Bronchial epithelial cell (primary cell): ENCODE measurements at regions not wholly inside any gene's neighbourhood (a gene's known extent, or its start where the extent isn't known, plus 50 kb on each side); places are given as distances from the start of the nearest gene placed in this dataset.

Source experiments
- DNase-seq: peaks from one replicate; pipeline ENCODE4 v3.0.0-alpha.2; 2010; ENCODE audit warnings: low read depth
- FAIRE-seq: peaks from 2 replicates; lab custom pipeline; 2011; peaks lifted over from hg19 to GRCh38; lab: Jason Lieb, UNC
- H3K27me3 ChIP-seq: 2 replicates; pipeline ENCODE4 v1.5.1; 2011; ENCODE audit warnings: low read length; ENCODE audit not compliant: control insufficient read depth, insufficient read depth
- H3K36me3 ChIP-seq: 2 replicates; pipeline ENCODE4 v1.5.1; 2011; ENCODE audit warnings: low read length; ENCODE audit not compliant: control insufficient read depth, insufficient read depth
- H3K4me3 ChIP-seq: 2 replicates; pipeline ENCODE4 v1.5.1; 2011; ENCODE audit warnings: mild to moderate bottlenecking, low read depth, low read length, control low read depth
- CTCF ChIP-seq: IDR thresholded peaks from 2 replicates; pipeline ENCODE4 v1.5.1; 2011; ENCODE audit warnings: mild to moderate bottlenecking, moderate library complexity, low read length, control low read depth, inconsistent platforms; ENCODE audit not compliant: insufficient read depth, severe bottlenecking

- FAIRE-seq = no peak
- H3K27me3 ChIP-seq = no peaks in the 10 kb centered on the region
- no peak for TF ChIP-seq CTCF
- no peaks in the 10 kb centered on the region for H3K36me3 ChIP-seq
- H3K4me3 ChIP-seq = no peak overlapping the region
- no peak for DNase-seq
Observed at GRCh38 chr13:23955064-23955463, 57.8 kb upstream of the C1QTNF9B start.

- no peaks in the 10 kb centered on the region for H3K27me3 ChIP-seq
- H3K4me3 ChIP-seq = no peak overlapping the region
- FAIRE-seq (peak; percentile 94), DNase-seq (peak; percentile 91)
- H3K36me3 ChIP-seq = no peaks in the 10 kb centered on the region
- TF ChIP-seq CTCF = no peak
Observed at GRCh38 chr13:23956106-23956505, 58.8 kb upstream of the C1QTNF9B start.

GRCh38 chr13:23957981-23958380 lies 60.7 kb upstream of the C1QTNF9B start:
- Histone ChIP-seq H3K4me3 (no peak overlapping the region), H3K36me3 (no peaks in the 10 kb centered on the region), H3K27me3 (no peaks in the 10 kb centered on the region)
- no peak for TF ChIP-seq CTCF
- DNase-seq = no peak
- no peak for FAIRE-seq

GRCh38 chr13:23959231-23959862 lies 62.0 kb upstream of the C1QTNF9B start:
- FAIRE-seq = no peak
- Histone ChIP-seq H3K27me3 (no peaks in the 10 kb centered on the region), H3K4me3 (no peak overlapping the region), H3K36me3 (no peaks in the 10 kb centered on the region)
- peak; percentile 34 for DNase-seq
- TF ChIP-seq CTCF = no peak

GRCh38 chr13:23960566-23961156 lies 63.4 kb upstream of the C1QTNF9B start:
- FAIRE-seq (no peak), DNase-seq (peak; percentile 55)
- TF ChIP-seq CTCF = peak; percentile 60
- H3K36me3 ChIP-seq = no peaks in the 10 kb centered on the region
- H3K4me3 ChIP-seq = no peak overlapping the region
- no peaks in the 10 kb centered on the region for H3K27me3 ChIP-seq
